ENCODE measurements at regions not wholly inside any gene's neighbourhood (a gene's known extent, or its start where the extent isn't known, plus 50 kb on each side); places are given as distances from the start of the nearest gene placed in this dataset.

DNA sequence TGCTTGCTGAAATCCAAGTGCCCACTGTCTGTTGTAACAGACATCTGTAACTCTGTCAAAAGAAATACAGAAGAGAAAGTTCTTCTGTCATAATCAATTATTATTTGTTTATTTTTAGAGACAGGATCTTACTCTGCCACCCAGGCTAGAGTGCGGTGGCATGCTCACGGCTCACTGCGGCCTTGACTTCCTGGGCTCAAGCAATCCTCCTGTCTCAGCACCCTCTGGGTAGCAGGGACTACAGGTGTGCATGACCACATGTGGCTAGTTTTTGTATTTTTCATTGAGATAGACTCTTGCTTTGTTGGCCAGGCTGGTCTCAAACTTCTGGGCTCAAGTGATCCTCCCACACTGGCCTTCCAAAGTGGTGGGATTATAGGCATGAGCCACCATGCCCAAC, 177.6 kb upstream of the SETMAR start:
- no peaks in the 10 kb centered on the region for H3K36me3 ChIP-seq
- WGBS, 2 donors = 96 to 97% methylated on average over 3 of the region's 3 CpGs
- ATAC-seq (ENCODE audit: low FRiP score in 2 of 2) = no peak

GRCh38 chr3:4138150-4138785, 164.9 kb upstream of the SETMAR start:
- Histone ChIP-seq H3K36me3 (no peaks in the 10 kb centered on the region), H3K27me3 (no peaks in the 10 kb centered on the region), H3K27ac (no peak overlapping the region), H3K4me1 (no peaks in the 10 kb centered on the region), H3K9me3 (no peaks in the 10 kb centered on the region), H3K4me3 (no peak overlapping the region)
- no peak for ATAC-seq (ENCODE audit: low FRiP score in 2 of 2)
- no peak for DNase-seq
- TF ChIP-seq POLR2A (IDR thresholded peaks at IDR 0.05) = no peak
- TF ChIP-seq EP300 (IDR thresholded peaks at IDR 0.05) = no peak
- TF ChIP-seq, protein P1, sequence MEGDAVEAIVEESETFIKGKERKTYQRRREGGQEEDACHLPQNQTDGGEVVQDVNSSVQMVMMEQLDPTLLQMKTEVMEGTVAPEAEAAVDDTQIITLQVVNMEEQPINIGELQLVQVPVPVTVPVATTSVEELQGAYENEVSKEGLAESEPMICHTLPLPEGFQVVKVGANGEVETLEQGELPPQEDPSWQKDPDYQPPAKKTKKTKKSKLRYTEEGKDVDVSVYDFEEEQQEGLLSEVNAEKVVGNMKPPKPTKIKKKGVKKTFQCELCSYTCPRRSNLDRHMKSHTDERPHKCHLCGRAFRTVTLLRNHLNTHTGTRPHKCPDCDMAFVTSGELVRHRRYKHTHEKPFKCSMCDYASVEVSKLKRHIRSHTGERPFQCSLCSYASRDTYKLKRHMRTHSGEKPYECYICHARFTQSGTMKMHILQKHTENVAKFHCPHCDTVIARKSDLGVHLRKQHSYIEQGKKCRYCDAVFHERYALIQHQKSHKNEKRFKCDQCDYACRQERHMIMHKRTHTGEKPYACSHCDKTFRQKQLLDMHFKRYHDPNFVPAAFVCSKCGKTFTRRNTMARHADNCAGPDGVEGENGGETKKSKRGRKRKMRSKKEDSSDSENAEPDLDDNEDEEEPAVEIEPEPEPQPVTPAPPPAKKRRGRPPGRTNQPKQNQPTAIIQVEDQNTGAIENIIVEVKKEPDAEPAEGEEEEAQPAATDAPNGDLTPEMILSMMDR (IDR thresholded peaks at IDR 0.05) = no peak
- TF ChIP-seq POLR2AphosphoS5 (IDR thresholded peaks at IDR 0.05) = no peak
- WGBS, 2 donors = 85 to 87% methylated on average over 3 of the region's 3 CpGs

More for the DNA sequence above, 177.6 kb upstream of the SETMAR start:
- Histone ChIP-seq H3K4me3 (no peak overlapping the region), H3K4me1 (no peaks in the 10 kb centered on the region), H3K27ac (no peak overlapping the region), H3K9me3 (peaks cover 0 to 9% (median 2%) of the 10 kb centered on the region in 4 donors), H3K27me3 (no peaks in the 10 kb centered on the region)
- peak in 1 of 2 donors; percentile 6 for DNase-seq
- TF ChIP-seq POLR2AphosphoS5 (IDR thresholded peaks at IDR 0.05) = no peak
- TF ChIP-seq, protein P1 (IDR thresholded peaks at IDR 0.05) = no peak
- TF ChIP-seq POLR2A (IDR thresholded peaks at IDR 0.05) = no peak
- TF ChIP-seq EP300 (IDR thresholded peaks at IDR 0.05) = no peak

DNA sequence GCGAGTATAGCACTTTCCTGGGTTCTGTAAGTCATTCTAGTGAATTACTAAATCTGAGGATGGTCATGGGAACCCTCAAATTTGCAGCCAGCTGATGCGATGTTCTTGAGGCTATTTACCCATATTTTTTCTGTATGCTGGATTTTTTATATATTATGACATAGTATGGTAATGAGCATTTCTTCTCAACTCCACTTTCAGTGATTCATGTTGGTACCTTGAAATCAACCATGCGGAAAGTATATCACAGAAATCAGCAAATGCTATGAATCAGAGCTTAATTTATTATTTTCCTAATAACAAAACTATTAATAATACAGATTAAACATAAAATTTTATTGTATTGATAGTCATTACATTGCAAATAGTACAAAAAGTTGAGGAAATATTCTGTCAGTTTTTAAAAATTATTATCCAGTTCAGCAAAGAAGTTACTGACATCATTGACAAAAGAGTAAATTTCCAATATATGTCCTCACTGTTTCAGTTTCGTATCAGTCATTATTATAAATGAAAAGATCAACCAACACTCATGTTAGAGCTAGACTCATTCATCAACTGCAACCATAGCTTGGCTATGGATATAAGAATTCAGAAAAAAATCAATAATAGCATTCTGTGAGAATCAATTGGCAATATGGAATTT, 164.3 kb upstream of the SETMAR start:
- no peak for ATAC-seq (ENCODE audit: low FRiP score in 2 of 2)
- 89 to 91% methylated on average over 4 of the region's 4 CpGs for WGBS, 2 donors
- H3K27me3 ChIP-seq = no peaks in the 10 kb centered on the region

GRCh38 chr3:4139462-4140140, 163.6 kb upstream of the SETMAR start:
- WGBS, 2 donors = 48 to 62% methylated on average over 3 of the region's 3 CpGs
- no peaks in the 10 kb centered on the region for H3K9me3 ChIP-seq
- H3K4me1 ChIP-seq = no peaks in the 10 kb centered on the region
- TF ChIP-seq, protein P1 (IDR thresholded peaks at IDR 0.05) = no peak
- TF ChIP-seq POLR2A (IDR thresholded peaks at IDR 0.05) (no peak), POLR2AphosphoS5 (IDR thresholded peaks at IDR 0.05) (no peak), EP300 (IDR thresholded peaks at IDR 0.05) (no peak)
- H3K27me3 ChIP-seq = no peaks in the 10 kb centered on the region
- DNase-seq (no peak), ATAC-seq (ENCODE audit: low FRiP score in 2 of 2) (no peak)
- no peak overlapping the region for H3K27ac ChIP-seq
- H3K4me3 ChIP-seq = no peak overlapping the region
- H3K36me3 ChIP-seq = no peaks in the 10 kb centered on the region

More for the DNA sequence above, 164.3 kb upstream of the SETMAR start:
- TF ChIP-seq EP300 (IDR thresholded peaks at IDR 0.05) (no peak), POLR2A (IDR thresholded peaks at IDR 0.05) (no peak), POLR2AphosphoS5 (IDR thresholded peaks at IDR 0.05) (no peak)
- TF ChIP-seq, protein P1 (IDR thresholded peaks at IDR 0.05) = no peak
- no peaks in the 10 kb centered on the region for H3K4me1 ChIP-seq
- H3K9me3 ChIP-seq = no peaks in the 10 kb centered on the region
- DNase-seq = no peak
- H3K4me3 ChIP-seq = no peak overlapping the region
- H3K36me3 ChIP-seq = no peaks in the 10 kb centered on the region
- no peak overlapping the region for H3K27ac ChIP-seq
